ENCODE measurements at regions not wholly inside any gene's neighbourhood (a gene's known extent, or its start where the extent isn't known, plus 50 kb on each side); places are given as distances from the start of the nearest gene placed in this dataset.
"Not testable (repeated sequence)": the region's sequence is repeated elsewhere in the genome, so short reads cannot be mapped to it uniquely, and the experiment has no call there.

DNA sequence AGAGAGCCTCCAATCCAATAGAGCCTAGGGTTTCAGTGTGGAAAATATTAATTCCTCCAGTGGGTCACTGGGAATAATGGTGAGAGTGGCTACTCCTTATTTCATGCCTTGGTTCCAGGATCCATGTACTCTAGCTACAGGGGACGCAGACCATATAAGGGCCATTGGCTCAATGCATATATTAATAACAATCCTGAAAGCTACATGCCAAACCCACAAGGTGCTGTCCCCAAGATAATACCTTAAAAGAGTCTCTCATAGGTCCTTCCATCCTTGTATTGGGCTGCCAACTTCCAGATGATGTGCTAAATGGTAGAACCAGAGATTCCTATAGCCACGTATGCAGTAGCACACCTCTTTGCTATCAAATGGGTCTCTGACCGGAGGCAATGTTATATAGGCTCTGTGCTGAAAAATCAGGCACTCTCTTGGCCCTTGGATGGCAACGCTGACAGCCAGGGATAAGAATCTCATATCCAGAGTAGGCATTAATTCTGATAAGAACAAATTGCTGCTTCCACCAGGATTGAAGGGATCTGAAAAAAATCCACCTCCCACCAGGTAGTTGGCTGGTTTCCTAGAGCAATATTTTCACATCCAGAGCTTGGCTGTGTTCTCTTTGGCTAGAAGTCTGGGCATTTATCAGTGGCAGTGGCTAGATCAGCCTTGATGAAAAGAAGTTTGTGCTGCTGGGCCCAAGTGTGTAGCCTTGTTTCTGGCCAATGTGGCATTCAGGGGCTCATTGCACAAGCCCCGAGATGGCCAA lies 218.1 kb upstream of the MGAT5 start:
- DNase-seq: no peak

DNA sequence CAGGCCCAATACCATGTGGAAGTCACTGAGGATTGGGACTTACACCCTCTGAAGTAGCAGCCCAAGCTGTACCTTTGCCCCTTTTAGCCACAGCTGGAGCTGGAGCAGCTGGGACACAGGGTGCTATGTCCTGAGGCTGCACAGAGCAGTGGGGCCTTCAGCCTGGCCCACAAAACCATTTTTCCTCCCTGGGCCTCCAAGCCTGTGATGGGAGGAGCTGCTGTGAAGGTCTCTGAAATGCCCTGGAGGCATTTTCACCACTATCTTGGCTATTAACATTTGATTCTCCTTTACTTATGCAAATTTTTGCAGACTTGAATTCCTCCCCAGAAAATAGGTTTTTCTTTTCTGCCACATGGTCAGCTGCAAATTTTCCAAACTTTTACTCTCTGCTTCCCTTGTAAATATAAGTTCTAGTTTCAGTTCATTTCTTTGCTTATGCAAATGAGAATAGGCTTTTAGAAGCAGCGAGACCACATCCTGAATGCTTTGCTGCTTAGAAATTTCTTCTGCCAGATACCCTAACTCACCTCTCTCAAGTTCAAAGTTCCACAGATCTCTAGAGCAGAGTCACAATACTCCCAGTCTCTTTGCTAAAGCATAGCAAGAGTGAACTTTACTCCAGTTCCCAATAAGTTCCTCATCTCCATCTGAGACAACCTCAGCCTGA lies 213.8 kb upstream of the MGAT5 start:
- peak; percentile 5 for DNase-seq

DNA sequence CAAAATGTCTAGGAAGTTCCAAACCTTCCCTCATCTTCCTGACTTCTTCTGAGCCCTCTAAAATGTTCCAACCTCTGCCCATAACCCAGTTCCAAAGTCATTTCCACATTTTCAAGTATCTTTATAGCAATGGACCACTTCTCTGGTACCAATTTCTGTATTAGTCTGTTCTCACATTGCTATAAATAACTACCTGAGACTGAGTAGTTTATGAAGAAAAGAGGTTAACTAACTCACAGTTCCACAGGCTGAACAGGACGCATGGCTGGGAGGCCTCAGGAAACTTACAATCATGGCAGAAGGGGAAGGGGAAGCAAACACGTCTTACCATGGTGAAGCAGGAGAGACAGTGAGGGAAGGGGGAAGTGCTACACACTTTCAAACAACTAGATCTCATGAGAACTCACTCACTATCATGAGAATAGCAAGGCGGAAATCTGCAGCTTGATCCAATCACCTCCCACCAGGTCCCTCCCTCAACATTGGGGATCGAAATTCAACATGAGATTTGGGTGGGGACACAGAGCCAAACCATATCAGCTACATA lies 213.2 kb upstream of the MGAT5 start:
- not testable (repeated sequence) for DNase-seq

DNA sequence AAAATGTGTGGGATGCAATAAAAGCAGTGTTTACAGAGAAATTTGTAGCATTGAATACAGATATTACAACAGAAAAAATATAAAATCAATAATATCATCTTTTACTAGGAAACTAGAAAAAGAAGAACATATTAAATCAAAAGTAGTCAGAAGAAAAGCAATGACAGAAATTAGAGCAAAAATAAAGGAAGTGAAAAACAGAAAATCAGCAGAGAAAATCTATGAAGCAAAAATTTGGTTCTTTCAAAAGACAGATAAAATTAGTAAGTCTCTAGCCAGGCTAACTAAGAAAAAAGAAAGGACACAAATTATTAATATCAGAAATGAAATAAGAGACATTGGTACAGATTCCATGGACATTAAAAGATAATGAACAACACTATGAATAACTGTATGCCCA lies 212.0 kb upstream of the MGAT5 start:
- DNase-seq: no peak

DNA sequence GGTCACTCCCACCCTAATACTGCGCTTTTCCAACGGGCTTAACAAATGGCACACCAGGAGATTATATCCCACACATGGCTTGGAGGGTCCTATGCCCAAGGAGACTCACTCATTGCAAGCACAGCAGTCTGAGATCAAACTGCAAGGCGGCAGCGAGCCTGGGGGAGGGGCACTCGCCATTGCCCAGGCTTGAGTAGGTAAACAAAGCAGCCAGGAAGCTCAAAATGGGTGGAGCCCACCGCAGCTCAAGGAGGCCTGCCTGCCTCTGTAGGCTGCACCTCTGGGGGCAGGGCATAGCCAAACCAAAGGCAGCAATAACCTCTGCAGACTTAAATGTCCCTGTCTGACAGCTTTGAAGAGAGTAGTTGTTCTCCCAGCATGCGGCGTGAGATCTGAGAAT lies 210.8 kb upstream of the MGAT5 start:
- DNase-seq: not testable (repeated sequence)

DNA sequence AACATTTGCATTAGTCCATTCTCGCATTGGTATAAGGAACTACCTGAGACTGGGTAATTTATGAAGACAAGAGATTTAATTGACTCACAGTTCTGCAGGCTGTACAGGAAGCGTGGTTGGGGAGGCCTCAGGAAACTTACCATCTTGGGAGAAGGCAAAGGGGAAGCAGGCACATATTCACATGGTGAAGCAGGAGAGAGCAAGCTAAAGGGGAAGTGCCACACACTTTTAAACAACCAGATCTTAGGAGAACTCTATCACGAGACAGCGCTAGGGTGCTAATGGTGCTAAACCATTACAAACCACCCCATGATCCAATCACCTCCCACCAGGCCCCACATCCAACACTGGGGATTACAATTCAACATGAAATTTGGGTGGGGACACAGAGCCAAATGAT lies 201.7 kb upstream of the MGAT5 start:
- no peak for DNase-seq

DNA sequence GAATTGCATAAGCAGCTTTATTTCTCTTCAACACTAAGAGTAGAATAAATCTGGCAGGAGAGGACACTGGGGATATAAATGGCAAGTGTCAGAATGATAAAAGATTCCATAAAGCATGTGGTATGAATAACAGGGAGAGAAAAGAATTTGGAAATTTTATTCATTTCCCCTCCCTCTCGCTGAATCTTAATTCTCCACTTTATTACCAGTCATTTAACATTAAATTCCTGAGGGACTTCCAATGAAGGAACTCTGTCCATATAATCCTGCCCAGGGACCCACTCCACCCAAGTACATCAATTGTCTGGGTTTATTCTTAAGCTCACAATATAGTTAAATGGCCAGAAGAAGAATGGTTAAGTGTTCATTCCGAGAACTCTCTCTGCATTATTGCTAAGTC lies 197.7 kb upstream of the MGAT5 start:
- no peak for DNase-seq

DNA sequence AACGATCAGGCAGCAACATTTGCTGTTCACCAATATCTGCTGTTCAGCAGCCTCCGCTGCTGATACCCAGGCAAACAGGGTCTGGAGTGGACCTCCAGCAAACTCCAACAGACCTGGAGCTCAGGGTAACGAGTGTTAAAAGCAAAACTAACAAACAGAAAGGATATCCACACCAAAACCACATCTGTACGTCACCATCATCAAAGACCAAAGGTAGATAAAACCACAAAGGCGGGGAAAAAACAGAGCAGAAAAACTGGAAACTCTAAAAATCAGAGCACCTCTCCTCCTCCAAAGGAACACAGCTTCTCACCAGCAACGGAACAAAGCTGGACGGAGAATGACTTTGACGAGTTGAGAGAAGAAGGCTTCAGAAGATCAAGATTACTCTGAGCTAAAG lies 192.8 kb upstream of the MGAT5 start:
- DNase-seq: peak; percentile 28

DNA sequence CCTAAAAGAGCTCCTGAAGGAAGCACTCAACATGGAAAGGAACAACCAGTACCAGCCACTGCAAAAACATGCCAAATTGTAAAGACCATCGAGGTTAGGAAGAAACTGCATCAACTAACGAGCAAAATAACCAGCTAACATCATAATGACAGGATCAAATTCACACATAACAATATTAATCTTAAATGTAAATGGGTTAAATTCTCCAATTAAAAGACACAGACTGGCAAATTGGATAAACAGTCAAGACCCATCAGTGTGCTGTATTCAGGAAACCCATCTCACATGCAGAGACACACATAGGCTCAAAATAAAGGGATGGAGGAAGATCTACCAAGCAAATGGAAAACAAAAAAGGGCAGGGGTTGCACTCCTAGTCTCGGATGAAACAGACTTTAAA lies 191.6 kb upstream of the MGAT5 start:
- not testable (repeated sequence) for DNase-seq

DNA sequence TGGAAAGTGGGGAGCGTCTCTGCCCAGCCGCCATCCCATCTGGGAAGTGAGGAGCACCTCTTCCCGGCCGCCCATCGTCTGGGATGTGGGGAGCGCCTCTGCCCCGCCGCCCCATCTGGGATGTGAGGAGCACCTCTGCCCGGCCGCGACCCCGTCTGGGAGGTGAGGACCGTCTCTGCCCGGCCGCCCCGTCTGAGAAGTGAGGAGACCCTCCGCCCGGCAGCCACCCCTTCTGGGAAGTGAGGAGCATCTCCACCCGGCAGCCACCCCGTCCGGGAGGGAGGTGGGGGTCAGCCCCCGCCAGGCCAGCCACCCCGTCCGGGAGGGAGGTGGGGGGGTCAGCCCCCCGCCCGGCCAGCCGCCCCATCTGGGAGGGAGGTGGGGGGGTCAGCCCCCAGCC lies 190.0 kb upstream of the MGAT5 start:
- not testable (repeated sequence) for DNase-seq

DNA sequence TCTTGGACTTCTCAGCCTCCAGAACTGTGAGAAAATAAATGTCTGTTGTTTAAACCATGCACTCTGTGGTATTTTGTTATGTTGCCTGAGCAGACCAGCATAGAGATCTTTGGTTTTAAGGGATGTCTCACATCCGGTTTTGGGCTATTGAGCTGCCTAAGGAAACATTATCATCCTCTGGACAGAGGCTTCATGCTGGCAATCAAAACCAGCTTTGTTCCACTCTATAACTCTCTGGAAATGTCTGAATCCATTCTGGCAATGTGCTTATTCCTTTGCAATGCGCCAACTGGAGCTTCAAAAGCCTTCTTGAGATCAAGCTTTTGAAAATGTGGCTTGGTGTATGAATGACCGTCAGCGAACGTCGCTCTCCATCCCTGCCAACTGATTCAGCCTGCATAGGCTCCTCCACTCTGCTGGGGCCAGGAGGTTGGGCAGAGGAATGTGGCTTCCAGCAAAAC lies 183.6 kb upstream of the MGAT5 start:
- no peak for DNase-seq

DNA sequence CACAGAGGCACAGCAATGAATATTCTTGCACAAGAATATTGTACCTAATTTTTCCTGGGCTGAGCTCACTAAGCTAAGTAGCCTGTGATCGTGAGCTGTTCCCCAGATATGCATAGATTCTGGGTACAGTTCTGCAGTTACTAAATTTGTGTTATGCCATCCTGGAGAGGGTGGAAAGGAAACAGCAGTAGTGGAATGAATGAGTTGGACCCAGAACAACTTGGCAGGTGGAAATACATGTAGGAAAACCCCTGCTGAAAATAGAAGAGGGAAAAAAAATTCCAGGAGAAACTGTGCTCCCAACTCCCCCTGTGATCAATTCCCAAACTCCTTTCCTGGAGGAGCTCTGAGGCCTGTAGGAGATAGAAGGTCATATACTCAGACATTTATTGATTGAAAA lies 181.5 kb upstream of the MGAT5 start:
- DNase-seq: no peak

DNA sequence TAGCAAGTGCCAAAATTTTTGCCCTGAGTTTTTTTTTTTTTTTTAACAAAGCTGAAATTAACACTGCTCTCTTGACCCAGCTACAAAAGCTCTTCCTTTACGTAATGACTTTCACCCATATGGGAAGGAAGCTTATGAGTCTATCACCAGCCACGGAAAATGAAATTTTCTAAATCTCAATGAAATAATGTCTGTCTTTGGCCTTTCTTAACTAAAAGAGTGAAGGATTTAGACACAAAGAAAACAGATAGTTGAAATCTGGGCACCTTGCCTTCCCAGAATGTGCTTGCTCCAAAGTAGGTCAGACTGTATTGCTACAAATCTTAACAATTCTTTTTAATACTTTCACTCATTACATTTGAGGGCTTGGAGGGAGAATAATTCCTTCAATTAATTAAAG lies 180.8 kb upstream of the MGAT5 start:
- no peak for DNase-seq

DNA sequence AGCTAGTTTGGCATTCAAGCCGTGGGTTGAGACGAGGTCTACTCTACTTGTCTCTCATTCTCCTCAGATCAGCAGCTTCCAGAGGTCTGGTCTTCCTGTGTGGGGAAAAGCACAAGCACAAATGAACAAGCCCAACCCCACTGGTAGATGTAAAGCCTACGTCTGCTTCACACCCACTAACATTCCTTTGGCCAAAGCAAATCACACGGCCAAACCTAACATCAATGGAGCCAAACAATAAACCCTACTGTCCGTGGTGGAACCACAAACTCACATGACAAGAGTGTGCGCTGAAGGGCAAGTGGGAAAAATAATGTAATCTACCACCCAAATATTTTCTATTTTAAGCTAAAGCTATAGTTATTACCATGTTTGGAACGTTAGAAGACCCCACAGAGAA lies 179.3 kb upstream of the MGAT5 start:
- no peak for DNase-seq

DNA sequence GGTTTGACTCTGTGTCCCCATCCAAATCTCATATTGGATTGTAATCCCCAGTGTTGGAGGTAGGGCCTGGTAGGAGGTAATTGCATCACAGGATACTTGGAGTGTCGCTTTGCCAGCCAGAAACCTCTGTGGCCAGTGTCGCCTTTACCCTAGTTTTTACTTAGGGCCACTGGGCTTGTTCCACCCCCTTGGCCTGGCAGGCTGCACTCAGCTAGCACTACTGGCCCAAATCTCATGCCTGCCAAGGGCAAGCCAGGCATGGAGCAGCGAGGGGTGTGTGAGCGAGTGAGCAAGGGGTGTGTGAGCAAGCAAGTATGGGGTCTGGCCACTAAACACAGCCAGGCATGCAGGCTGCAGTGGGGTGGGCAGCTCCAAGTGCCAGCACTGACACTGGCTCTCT lies 178.7 kb upstream of the MGAT5 start:
- no peak for DNase-seq

DNA sequence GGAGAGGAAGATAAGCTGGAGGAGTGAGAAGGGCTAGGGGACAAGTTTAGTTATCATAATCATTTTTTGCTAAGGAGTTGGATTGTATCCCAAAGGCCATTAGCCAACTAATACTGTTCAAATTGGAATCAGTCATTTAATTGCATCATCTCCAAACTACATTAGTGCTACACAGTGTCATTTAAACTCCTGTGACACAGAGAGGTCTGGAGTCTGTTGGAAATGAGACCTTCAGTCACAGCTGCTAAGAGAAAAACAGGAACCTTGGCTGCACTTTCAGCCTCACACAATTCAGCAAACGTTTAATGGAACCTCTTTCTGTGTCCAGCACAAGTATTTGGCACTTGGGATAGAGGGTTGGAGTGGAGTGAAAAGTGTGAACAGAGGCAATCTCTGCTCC lies 175.5 kb upstream of the MGAT5 start:
- no peak for DNase-seq

DNA sequence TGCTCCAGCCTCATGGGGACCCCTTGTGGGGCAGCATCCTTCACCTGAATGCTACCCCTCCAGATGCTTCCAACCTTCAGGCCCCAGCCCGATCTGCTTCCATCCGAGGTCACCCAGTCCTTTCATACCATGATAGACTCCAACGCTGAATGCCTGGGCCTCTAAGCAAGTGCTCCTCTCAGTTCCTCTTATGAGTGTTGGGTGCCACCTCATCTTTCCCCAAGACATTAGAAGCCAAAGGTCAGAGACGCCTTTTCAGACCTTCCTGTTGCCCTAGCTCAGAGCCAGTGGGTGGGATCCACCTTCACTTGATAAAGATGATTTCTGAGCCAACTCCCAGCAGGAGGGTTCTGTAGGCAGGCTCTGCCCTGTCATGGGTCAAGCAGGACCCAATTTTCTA lies 174.5 kb upstream of the MGAT5 start:
- no peak for DNase-seq

DNA sequence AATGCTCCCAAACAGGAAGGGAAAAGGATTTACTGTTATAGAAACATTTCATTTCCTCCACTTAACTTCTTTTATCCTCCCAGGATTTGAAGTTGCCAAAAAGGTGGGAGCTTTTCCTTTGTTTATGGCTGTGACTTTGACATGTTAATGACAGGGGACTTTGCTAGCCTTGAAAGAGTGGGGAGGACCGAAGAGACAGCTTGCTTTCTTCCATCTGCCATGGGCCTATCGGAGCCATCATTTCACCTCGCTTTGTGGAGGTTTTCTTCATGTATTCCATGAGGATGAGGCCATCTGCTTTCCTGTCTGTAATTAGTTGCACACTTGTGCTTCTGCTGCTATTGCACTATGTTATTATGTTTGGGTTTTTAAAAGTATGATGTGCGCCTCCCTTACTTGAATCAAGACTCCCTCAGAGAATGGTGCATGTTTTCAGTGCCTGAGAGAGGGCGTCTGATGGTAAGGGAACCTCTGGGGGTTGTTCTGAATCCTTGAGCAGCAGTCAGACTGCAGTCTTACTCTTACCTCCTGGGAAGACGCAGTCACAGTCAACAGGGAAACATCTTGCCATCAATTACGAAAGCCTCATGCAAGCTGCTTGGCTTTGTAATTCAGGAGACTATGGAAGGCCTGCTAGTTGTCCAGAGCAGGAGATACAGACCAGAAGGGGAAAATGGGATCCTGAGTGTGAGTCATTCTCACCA lies 173.3 kb upstream of the MGAT5 start:
- no peak for DNase-seq

DNA sequence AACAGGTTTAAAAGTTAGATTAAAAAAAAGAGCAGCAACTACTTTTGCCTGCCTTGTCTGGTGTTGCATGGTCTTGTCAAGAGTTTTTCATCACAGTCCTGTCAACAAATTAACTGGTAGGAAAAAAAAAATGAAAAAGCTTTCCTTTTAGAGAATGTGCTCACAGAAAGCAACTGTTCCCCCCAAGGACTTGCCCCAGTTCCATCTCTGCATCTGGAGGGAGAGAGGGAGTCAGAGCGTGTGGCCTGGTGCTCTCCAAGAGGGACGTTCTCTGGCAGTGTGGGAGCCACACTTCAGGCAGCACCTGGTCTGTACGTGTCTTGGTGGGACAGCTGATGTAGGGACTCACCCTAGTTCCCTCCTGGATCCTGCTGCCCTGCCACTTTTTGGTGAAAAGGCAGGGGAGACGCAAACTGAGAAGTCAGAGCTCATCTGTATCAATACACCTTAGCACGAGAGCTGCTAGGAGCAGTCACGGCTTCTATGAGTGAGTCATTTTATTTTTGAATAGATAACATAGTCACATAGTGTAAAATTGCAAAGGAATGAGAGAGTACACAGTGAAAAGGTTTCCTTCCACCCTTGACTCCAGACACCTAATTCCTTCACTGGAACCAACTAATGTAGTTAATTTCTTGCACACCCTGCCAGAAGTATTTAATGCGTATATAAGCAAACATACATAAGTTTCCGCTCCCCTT lies 172.5 kb upstream of the MGAT5 start:
- DNase-seq: no peak

DNA sequence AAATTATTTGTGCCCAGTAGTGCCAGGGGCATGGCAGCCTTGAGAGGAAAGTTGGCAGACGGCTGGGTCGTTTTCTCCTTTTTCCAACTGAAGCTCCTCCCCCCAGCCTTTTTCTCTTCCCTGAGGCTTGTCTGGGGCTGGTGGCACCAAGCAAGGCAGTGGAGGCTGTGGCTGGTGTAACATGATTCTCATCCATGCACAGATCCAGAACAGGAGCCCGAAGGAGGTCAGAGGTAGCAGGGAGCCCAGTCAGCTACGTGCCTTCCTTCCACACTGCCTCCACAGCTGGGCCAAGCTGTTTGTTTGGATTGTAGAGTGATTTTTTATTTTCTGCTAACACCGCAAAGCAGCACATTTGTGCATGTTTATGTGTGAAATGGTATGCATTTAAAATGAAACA lies 170.3 kb upstream of the MGAT5 start:
- no peak for DNase-seq

DNA sequence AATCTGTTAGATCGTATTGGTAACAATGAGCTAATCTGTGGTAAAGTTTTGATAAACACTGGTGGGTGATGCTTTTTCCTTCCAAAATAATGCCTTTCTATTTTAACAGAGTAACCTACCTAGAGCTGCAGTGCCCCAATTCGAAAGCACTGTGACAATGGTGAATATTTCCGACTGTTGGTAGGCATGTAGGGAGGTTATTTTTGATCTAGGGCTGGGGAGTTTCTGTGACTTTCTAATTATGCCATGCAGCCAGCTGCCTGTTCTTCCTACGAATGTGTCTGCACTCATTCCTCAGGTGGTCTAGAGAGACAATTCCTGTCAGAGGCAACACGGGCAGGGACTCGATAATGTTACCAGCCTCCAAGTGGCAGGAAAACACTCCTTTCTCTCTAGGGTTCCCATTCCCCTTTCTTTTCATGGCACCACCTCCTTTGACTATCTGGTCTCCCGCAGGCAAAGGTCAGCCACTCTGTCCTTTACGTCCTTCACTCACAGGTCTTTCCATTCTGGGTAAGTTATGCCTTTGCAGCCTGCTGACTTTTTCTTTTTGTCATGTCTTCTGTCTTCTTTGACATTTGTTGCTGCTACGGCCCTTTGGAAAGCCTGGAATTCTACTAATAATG lies 167.2 kb upstream of the MGAT5 start:
- no peak for DNase-seq

DNA sequence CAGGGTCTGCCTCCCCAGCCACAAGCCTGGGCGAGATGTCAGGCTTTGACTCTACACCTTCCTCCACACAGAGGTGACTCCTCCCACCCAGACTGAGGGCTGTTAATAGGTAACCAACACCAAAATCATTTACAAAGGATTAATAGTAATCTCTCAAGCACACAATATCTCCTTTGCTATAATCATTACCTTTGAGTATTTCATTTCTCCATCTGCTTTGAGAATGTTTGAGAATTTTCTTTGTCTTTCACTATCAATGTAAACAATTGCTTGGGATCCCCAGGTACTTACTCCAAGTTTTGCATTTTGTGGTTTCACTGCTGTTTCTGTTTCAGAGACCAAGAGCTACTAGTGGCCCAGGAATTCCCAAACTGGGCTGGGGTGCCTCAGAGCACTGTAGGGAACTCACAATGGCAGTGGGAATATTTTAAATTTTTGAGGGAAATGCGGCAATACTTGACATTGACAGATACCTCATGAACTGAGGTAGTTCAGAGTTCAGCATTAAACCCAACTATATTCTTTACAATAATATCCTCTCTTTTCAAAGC lies 166.4 kb upstream of the MGAT5 start:
- no peak for DNase-seq
